HCT116 (cell line): ENCODE measurements at regions not wholly inside any gene's neighbourhood (a gene's known extent, or its start where the extent isn't known, plus 50 kb on each side); places are given as distances from the start of the nearest gene placed in this dataset.

Source experiments
- ATAC-seq: fragments of 200-7000 bp; cut with Tn5 transposase; 2 replicates; pipeline ENCODE4 v1.9.1; 2020; ENCODE audit warnings: mild to moderate bottlenecking, moderate library complexity
- BruUV-seq: library from RNA; stranded (reverse); fragments of 400-500 nt; replicated peaks from 2 replicates; lab custom pipeline; 2021; lab: Mats Ljungman, UMichigan
- CTCF ChIA-PET: fragments of 300-600 bp; sonication (Branson Sonifier 250); formaldehyde crosslinking; loops from one replicate; lab custom pipeline; 2021; ENCODE audit warnings: antibody characterized with exemption; lab: Charles Lee
- POLR2A ChIA-PET: fragments of 300-600, 350-600 bp; sonication (Branson Sonifier 250); formaldehyde crosslinking; loops from one replicate; lab custom pipeline; 2021; ENCODE audit warnings: antibody characterized with exemption; lab: Charles Lee
- RAD21 ChIA-PET, 2 experiments: fragments of 300-600 bp; sonication (Branson Sonifier 250); formaldehyde crosslinking; loops; one replicate each; lab custom pipeline; 2023; ENCODE audit warnings: low total read pairs in 2 of 2; ENCODE audit not compliant: uncharacterized antibody in 2 of 2, unreplicated experiment in 2 of 2, low non-redundant PET in 1 of 2; lab: Charles Lee
- DNase-seq: peaks from one replicate; pipeline ENCODE4 v3.0.0-alpha.2; 2010; ENCODE audit warnings: low read depth, low spot score
- H2AFZ ChIP-seq: fragments of 200-600 bp; shearing (Covaris generic), sonication (generic); 2 replicates; pipeline ENCODE4 v1.6.1; 2017; ENCODE audit warnings: low read depth, mixed run types, mixed read lengths, antibody characterized with exemption, low read length; ENCODE audit not compliant: poor library complexity, severe bottlenecking
- H3K27ac ChIP-seq: 2 replicates; pipeline ENCODE4 v1.5.1; 2012; ENCODE audit warnings: low read depth, low read length
- H3K27me3 ChIP-seq: fragments of 200-600 bp; sonication (generic); 2 replicates; pipeline ENCODE4 v1.6.1; 2016; ENCODE audit warnings: mixed run types, low read length, mixed read lengths; ENCODE audit not compliant: insufficient read depth
- H3K36me3 ChIP-seq, 2 experiments: fragments of 200-500 bp in 1 of 2; fragments of 200-600 bp in 1 of 2; sonication (Bioruptor generic) in 1 of 2; sonication (generic) in 1 of 2; 2 replicates each; pipeline versions ENCODE4 v1.5.1 to v1.6.1; 2014 to 2016; ENCODE audit warnings: low read length in 2 of 2, inconsistent platforms in 1 of 2, mixed read lengths in 1 of 2, mixed run types in 1 of 2; ENCODE audit not compliant: insufficient read depth in 2 of 2, control insufficient read depth in 1 of 2
- H3K4me1 ChIP-seq, 2 experiments: fragments of 200-600 bp in 1 of 2; sonication (generic) in 1 of 2; 2 replicates each; pipeline versions ENCODE4 v1.5.1 to v1.6.1; 2012 to 2017; ENCODE audit warnings: low read length in 2 of 2, inconsistent platforms in 1 of 2, mild to moderate bottlenecking in 1 of 2, mixed read lengths in 1 of 2, mixed run types in 1 of 2, moderate library complexity in 1 of 2; ENCODE audit not compliant: insufficient read depth in 2 of 2, control insufficient read depth in 1 of 2
- H3K4me2 ChIP-seq: fragments of 200-600 bp; sonication (generic); 2 replicates; pipeline ENCODE4 v1.6.1; 2017; ENCODE audit warnings: mixed run types, low read length, mixed read lengths
- H3K4me3 ChIP-seq, 2 experiments: fragments of 200-600 bp in 1 of 2; sonication (generic) in 1 of 2; replicated peaks in 1 of 2; 2 replicates each; pipeline ENCODE4 v1.5.1; 2011 to 2016; ENCODE audit warnings: low read length in 2 of 2, control low read depth in 1 of 2, low read depth in 1 of 2, mild to moderate bottlenecking in 1 of 2, mixed read lengths in 1 of 2, mixed run types in 1 of 2
- H3K79me2 ChIP-seq: fragments of 200-600 bp; sonication (generic); 2 replicates; pipeline ENCODE4 v1.6.1; 2017; ENCODE audit warnings: mild to moderate bottlenecking, mixed run types, low read length, moderate library complexity, mixed read lengths; ENCODE audit not compliant: insufficient read depth
- H3K9ac ChIP-seq: fragments of 200-600 bp; sonication (generic); 2 replicates; pipeline ENCODE4 v1.6.1; 2016; ENCODE audit warnings: low read length, mixed read lengths
- H3K9me2 ChIP-seq: fragments of 200-600 bp; sonication (generic), shearing (Covaris generic); 2 replicates; pipeline ENCODE4 v1.6.1; 2017; ENCODE audit warnings: mixed run types, mild to moderate bottlenecking, moderate library complexity; ENCODE audit not compliant: insufficient read depth
- H3K9me3 ChIP-seq, 2 experiments: fragments of 200-500 bp in 1 of 2; fragments of 200-600 bp in 1 of 2; sonication (Bioruptor generic) in 1 of 2; sonication (generic) in 1 of 2; 2 replicates each; pipeline ENCODE4 v1.6.1; 2014 to 2017; ENCODE audit warnings: low read length in 2 of 2, mixed read lengths in 2 of 2, inconsistent platforms in 1 of 2, low read depth in 1 of 2, mild to moderate bottlenecking in 1 of 2, mixed run types in 1 of 2, moderate library complexity in 1 of 2; ENCODE audit not compliant: control insufficient read depth in 1 of 2, insufficient read depth in 1 of 2
- H4K20me1 ChIP-seq: fragments of 200-600 bp; sonication (generic), shearing (Covaris generic); 2 replicates; pipeline ENCODE4 v1.6.1; 2017; ENCODE audit warnings: mixed run types, mild to moderate bottlenecking, moderate library complexity; ENCODE audit not compliant: insufficient read depth
- CBX3 ChIP-seq: IDR thresholded peaks from 2 replicates; pipeline ENCODE4 v1.6.1; 2012; ENCODE audit warnings: low read depth
- CEBPB ChIP-seq: IDR thresholded peaks from 2 replicates; pipeline ENCODE4 v1.6.1; 2012; ENCODE audit warnings: low read depth
- ELF1 ChIP-seq: IDR thresholded peaks from 2 replicates; pipeline ENCODE4 v1.6.1; 2012; ENCODE audit warnings: low read depth, borderline replicate concordance
- EZH2phosphoT487 ChIP-seq: fragments of 200-600 bp; IDR thresholded peaks from 2 replicates; pipeline ENCODE4 v1.6.1; 2018; ENCODE audit warnings: antibody characterized with exemption, borderline replicate concordance
- FOSL1 ChIP-seq: IDR thresholded peaks from 2 replicates; pipeline ENCODE4 v1.6.1; 2012; ENCODE audit warnings: low read depth
- JUND ChIP-seq: IDR thresholded peaks from 2 replicates; pipeline ENCODE4 v1.6.1; 2012
- POLR2AphosphoS5 ChIP-seq: IDR thresholded peaks from 2 replicates; pipeline ENCODE4 v1.6.1; 2011; ENCODE audit warnings: mild to moderate bottlenecking, low read depth, low read length, moderate library complexity
- RAD21 ChIP-seq: IDR thresholded peaks from 2 replicates; pipeline ENCODE4 v1.6.1; 2012; ENCODE audit warnings: low read depth, mild to moderate bottlenecking
- SIN3A ChIP-seq: IDR thresholded peaks from 2 replicates; pipeline ENCODE4 v1.6.1; 2012; ENCODE audit warnings: low read depth
- intact Hi-C: fragments of 100-400 bp; cut with micrococcal nuclease; formaldehyde crosslinking; loops from 2 replicates; pipeline ENCODE4 v1.10.0; 2022
- TF ChIP-seq, protein P1 (sequence below), 3 experiments: fragments of 200-600 bp in 1 of 3; sonication (generic) in 1 of 3; IDR thresholded peaks in 2 of 3; conservative IDR thresholded peaks in 1 of 3; 2 replicates each; pipeline ENCODE4 v1.5.1; 2012 to 2017; ENCODE audit warnings: low read depth in 2 of 3, low read length in 2 of 3, antibody characterized with exemption in 1 of 3, borderline replicate concordance in 1 of 3, control low read depth in 1 of 3, mild to moderate bottlenecking in 1 of 3, mixed read lengths in 1 of 3, mixed run types in 1 of 3, moderate library complexity in 1 of 3; ENCODE audit not compliant: insufficient read depth in 1 of 3
- TF ChIP-seq, protein P2 (sequence below): IDR thresholded peaks from 2 replicates; pipeline ENCODE4 v1.6.1; 2012; ENCODE audit warnings: low read depth

DNA sequence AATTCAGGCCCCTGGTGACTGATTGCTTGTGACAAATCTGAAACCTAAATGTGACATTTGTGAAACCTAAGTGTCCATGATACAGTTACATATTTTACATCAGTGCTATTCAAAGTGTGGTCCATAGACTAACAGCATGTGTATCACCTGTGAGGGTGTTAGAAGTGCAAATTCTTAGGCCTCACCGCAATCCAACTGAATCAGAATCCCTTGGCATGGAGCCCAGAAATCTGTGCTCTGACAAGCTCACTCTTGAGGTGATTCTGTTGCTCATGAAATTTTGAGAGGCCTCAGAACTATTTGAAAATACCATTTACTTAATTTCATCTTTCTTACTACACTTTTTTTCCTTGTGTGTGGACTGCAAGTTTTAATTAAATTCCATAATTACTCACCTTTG is 587.9 kb downstream of the ADGRL2 start (continued):
- TF ChIP-seq, protein P1, sequence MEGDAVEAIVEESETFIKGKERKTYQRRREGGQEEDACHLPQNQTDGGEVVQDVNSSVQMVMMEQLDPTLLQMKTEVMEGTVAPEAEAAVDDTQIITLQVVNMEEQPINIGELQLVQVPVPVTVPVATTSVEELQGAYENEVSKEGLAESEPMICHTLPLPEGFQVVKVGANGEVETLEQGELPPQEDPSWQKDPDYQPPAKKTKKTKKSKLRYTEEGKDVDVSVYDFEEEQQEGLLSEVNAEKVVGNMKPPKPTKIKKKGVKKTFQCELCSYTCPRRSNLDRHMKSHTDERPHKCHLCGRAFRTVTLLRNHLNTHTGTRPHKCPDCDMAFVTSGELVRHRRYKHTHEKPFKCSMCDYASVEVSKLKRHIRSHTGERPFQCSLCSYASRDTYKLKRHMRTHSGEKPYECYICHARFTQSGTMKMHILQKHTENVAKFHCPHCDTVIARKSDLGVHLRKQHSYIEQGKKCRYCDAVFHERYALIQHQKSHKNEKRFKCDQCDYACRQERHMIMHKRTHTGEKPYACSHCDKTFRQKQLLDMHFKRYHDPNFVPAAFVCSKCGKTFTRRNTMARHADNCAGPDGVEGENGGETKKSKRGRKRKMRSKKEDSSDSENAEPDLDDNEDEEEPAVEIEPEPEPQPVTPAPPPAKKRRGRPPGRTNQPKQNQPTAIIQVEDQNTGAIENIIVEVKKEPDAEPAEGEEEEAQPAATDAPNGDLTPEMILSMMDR (IDR thresholded peaks at IDR 0.05 in 2 of 3, conservative IDR thresholded peaks at IDR 0.05 in 1 of 3; ENCODE audit: borderline replicate concordance in 1 of 3, insufficient read depth in 1 of 3, low read depth in 2 of 3, low read length in 2 of 3) = no peak
- TF ChIP-seq FOSL1 (no peak), POLR2AphosphoS5 (no peak), JUND (no peak), ELF1 (no peak), CBX3 (no peak), SIN3A (no peak)

DNA sequence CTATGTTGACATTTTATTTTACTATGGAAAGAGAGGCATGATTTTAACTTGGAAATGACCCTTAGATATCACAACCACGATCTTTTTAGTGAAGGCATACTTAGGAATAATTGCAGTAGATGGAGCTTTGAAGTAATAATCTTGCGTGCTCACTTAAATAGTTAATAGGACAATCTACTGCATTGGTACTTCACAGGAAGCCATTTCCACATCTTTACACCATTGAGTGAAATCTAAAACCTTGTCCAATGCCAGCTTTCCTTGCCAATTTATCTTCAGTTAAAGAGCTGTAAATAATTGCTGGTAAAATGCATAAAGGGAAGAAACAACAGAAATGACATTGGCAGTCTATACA is 586.3 kb downstream of the ADGRL2 start:
- BruUV-seq = no TSS peak
- Histone ChIP-seq H2AFZ (no peak overlapping the region), H3K9me2 (no peaks in the 10 kb centered on the region), H3K9ac (no peak overlapping the region), H3K36me3 (no peaks in the 10 kb centered on the region), H4K20me1 (no peaks in the 10 kb centered on the region), H3K9me3 (no peaks in the 10 kb centered on the region; a peak in 1 of 4 replicates), H3K27me3 (no peaks in the 10 kb centered on the region), H3K4me3 (no peak overlapping the region), H3K27ac (no peak overlapping the region), H3K79me2 (no peaks in the 10 kb centered on the region), H3K4me1 (no peaks in the 10 kb centered on the region), H3K4me2 (no peak overlapping the region)
- ChIA-PET CTCF (no interaction called here), POLR2A (no interaction called here), RAD21 (no interaction called here)
- ATAC-seq = no peak
- no peak for DNase-seq
- no peak for TF ChIP-seq RAD21
- no peak for TF ChIP-seq EZH2phosphoT487
- TF ChIP-seq CEBPB = no peak
- TF ChIP-seq, protein P2, sequence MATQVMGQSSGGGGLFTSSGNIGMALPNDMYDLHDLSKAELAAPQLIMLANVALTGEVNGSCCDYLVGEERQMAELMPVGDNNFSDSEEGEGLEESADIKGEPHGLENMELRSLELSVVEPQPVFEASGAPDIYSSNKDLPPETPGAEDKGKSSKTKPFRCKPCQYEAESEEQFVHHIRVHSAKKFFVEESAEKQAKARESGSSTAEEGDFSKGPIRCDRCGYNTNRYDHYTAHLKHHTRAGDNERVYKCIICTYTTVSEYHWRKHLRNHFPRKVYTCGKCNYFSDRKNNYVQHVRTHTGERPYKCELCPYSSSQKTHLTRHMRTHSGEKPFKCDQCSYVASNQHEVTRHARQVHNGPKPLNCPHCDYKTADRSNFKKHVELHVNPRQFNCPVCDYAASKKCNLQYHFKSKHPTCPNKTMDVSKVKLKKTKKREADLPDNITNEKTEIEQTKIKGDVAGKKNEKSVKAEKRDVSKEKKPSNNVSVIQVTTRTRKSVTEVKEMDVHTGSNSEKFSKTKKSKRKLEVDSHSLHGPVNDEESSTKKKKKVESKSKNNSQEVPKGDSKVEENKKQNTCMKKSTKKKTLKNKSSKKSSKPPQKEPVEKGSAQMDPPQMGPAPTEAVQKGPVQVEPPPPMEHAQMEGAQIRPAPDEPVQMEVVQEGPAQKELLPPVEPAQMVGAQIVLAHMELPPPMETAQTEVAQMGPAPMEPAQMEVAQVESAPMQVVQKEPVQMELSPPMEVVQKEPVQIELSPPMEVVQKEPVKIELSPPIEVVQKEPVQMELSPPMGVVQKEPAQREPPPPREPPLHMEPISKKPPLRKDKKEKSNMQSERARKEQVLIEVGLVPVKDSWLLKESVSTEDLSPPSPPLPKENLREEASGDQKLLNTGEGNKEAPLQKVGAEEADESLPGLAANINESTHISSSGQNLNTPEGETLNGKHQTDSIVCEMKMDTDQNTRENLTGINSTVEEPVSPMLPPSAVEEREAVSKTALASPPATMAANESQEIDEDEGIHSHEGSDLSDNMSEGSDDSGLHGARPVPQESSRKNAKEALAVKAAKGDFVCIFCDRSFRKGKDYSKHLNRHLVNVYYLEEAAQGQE = no peak
- intact Hi-C loops = no loop called here
